AG04450 (cell line): ENCODE measurements at regions not wholly inside any gene's neighbourhood (a gene's known extent, or its start where the extent isn't known, plus 50 kb on each side); places are given as distances from the start of the nearest gene placed in this dataset.
"Not testable (repeated sequence)": the region's sequence is repeated elsewhere in the genome, so short reads cannot be mapped to it uniquely, and the experiment has no call there.

ENCODE experiments used
- CTCF ChIA-PET: fragments of 300-600, 350-600 bp; formaldehyde crosslinking; extraction: SDS; loops from one replicate; lab custom pipeline; 2022; ENCODE audit warnings: antibody characterized with exemption, inconsistent platforms; lab: Charles Lee
- POLR2A ChIA-PET: fragments of 350-600 bp; formaldehyde crosslinking; extraction: SDS; loops from one replicate; lab custom pipeline; 2021; ENCODE audit warnings: antibody characterized with exemption, inconsistent platforms; lab: Yijun Ruan, JAX
- DNase-seq: peaks from one replicate; pipeline ENCODE4 v3.0.0-alpha.2; 2011; ENCODE audit warnings: low read depth, low spot score
- H3K27ac ChIP-seq: one replicate; pipeline ENCODE4 v1.5.1; 2012; ENCODE audit warnings: low read depth, low read length, control low read depth
- H3K27me3 ChIP-seq: one replicate; pipeline ENCODE4 v1.6.0; 2012; ENCODE audit warnings: low read length; ENCODE audit not compliant: control insufficient read depth, insufficient read depth
- H3K4me3 ChIP-seq: 2 replicates; pipeline ENCODE4 v1.5.1; 2011; ENCODE audit warnings: mild to moderate bottlenecking, low read depth, low read length, control low read depth
- H3K9me3 ChIP-seq: 2 replicates; pipeline ENCODE4 v1.5.1; 2012; ENCODE audit warnings: low read length; ENCODE audit not compliant: control insufficient read depth, insufficient read depth
- TF ChIP-seq, protein P1 (sequence below): IDR thresholded peaks from 2 replicates; pipeline ENCODE4 v1.5.1; 2011; ENCODE audit warnings: low read depth, low read length, control low read depth, inconsistent platforms

DNA sequence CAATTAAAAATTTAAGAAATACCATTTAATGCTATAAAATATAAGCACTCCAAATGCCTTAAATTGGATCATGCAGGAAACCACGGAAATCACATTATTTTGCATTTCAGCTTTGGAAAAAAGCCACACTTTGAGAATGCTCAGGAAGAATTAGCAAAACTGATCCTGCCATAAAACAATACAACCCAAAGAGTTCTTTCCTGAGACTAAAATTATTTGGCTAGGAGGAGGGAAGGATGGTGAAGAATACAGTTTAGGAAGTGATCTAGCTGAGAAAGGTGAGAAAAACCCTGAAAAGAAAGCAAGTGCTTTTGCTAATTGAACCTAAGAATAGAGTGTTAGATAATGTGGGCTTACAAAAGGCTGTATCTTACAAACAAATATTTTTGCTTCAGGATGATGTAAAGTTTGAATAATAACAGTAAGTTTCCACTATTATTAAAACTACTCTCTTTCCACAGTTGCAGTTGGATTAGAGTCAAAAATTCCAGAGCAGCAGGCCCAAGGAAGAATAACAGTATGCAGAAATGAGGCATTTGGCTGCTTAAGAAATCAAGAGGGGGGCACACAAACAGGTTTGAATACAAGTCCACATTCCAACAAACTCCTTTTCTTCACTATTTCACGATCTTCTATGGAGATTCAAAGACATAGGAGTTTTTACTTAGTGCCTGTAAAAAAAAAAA lies 565.4 kb downstream of the RFPL4B start:
- Histone ChIP-seq H3K27ac (no peak overlapping the region), H3K9me3 (no peaks in the 10 kb centered on the region), H3K27me3 (no peaks in the 10 kb centered on the region), H3K4me3 (no peak overlapping the region)
- ChIA-PET CTCF (no interaction called here), POLR2A (no interaction called here)
- TF ChIP-seq, protein P1, sequence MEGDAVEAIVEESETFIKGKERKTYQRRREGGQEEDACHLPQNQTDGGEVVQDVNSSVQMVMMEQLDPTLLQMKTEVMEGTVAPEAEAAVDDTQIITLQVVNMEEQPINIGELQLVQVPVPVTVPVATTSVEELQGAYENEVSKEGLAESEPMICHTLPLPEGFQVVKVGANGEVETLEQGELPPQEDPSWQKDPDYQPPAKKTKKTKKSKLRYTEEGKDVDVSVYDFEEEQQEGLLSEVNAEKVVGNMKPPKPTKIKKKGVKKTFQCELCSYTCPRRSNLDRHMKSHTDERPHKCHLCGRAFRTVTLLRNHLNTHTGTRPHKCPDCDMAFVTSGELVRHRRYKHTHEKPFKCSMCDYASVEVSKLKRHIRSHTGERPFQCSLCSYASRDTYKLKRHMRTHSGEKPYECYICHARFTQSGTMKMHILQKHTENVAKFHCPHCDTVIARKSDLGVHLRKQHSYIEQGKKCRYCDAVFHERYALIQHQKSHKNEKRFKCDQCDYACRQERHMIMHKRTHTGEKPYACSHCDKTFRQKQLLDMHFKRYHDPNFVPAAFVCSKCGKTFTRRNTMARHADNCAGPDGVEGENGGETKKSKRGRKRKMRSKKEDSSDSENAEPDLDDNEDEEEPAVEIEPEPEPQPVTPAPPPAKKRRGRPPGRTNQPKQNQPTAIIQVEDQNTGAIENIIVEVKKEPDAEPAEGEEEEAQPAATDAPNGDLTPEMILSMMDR = no peak
- no peak for DNase-seq

GRCh38 chr6:112919744-112920143 lies 572.6 kb downstream of the RFPL4B start:
- CTCF ChIA-PET, POLR2A ChIA-PET, DNase-seq, H3K27ac ChIP-seq, H3K4me3 ChIP-seq, H3K9me3 ChIP-seq, H3K27me3 ChIP-seq: not testable (repeated sequence)

GRCh38 chr6:112920994-112921393 lies 573.9 kb downstream of the RFPL4B start:
- CTCF ChIA-PET = no interaction called here
- no peak overlapping the region for H3K4me3 ChIP-seq
- no peak overlapping the region for H3K27ac ChIP-seq
- no peak for DNase-seq
- POLR2A ChIA-PET = no interaction called here
- TF ChIP-seq, protein P1 = no peak
- no peaks in the 10 kb centered on the region for H3K27me3 ChIP-seq
- H3K9me3 ChIP-seq = no peaks in the 10 kb centered on the region; the same call in 1 of the 2 replicates

DNA sequence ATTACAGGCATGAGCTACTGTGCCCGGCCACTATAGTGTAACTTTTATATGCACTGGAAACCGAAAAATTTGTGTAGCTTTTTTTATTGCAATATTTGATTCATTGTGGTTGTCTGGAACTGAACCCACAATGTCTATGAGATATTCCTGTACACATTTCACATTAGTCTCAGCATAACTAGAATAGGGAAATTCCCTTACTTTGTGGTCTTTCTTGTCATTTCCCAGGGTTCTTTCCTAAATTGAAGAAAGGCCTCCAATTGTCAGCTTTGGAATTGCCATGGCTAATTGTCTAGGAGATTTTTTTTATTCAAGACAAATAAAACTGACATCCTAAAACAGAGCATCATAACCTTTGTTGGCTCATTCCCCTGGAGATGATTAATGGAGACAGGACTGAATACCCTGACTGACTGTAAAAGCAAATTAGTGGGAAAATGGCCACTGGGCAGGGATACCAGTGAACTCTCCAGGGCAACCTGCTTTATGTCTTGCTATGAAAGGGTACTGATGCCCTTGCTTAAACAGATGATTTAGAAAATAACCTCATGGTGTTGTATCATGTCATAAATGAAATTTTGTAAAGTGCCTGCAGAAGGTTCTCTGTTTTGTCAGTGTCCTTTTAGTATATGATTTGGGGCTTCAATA lies 576.9 kb downstream of the RFPL4B start:
- ChIA-PET CTCF (no interaction called here), POLR2A (no interaction called here)
- H3K27ac ChIP-seq = no peak overlapping the region
- no peaks in the 10 kb centered on the region for H3K27me3 ChIP-seq
- H3K9me3 ChIP-seq = no peaks in the 10 kb centered on the region; the same call in 1 of the 2 replicates
- DNase-seq = no peak
- no peak overlapping the region for H3K4me3 ChIP-seq
- TF ChIP-seq, protein P1 = no peak

DNA sequence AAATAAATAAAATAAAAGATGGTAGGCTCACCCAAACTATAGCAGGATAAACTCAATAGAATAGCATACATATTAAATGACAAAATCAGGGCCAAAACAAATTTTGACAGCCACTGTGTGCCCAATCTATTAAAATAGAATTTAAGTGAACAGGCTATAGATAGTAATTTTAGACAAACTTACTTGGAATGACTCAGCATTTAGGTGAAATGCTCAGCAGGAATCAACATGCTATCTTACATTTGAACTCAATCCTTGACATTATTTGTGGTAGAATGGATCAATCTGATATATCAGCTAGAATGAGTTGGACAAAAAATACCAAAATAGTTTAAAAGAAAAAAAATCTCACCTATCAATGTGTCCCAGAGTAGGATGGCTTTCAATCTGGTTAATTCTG lies 578.6 kb downstream of the RFPL4B start:
- Histone ChIP-seq H3K27ac (no peak overlapping the region), H3K4me3 (no peak overlapping the region), H3K9me3 (no peaks in the 10 kb centered on the region), H3K27me3 (no peaks in the 10 kb centered on the region)
- no peak for DNase-seq
- CTCF ChIA-PET = no interaction called here
- POLR2A ChIA-PET = no interaction called here
- TF ChIP-seq, protein P1 = no peak
